Neural progenitor cell (in vitro differentiated cells): ENCODE measurements at regions not wholly inside any gene's neighbourhood (a gene's known extent, or its start where the extent isn't known, plus 50 kb on each side); places are given as distances from the start of the nearest gene placed in this dataset.
A peak's percentile ranks its signal among the peaks of the same experiment; 100 is the strongest.

ENCODE experiments used
- DNase-seq: peaks from one replicate; pipeline ENCODE4 v3.0.0-alpha.2; 2016; ENCODE audit warnings: low spot score
- H2AFZ ChIP-seq: fragments of 200-600 bp; sonication (generic); replicated peaks from 2 replicates; pipeline ENCODE4 v1.6.1; 2016; ENCODE audit warnings: antibody characterized with exemption
- H3F3A ChIP-seq: fragments of 200-600 bp; sonication (generic); 2 replicates; pipeline ENCODE4 v1.6.1; 2016; ENCODE audit warnings: antibody characterized with exemption, low read depth
- H3K27ac ChIP-seq: fragments of 200-600 bp; sonication (generic); 2 replicates; pipeline ENCODE4 v1.5.1; 2016; ENCODE audit warnings: mild to moderate bottlenecking
- H3K27me3 ChIP-seq: fragments of 200-600 bp; sonication (generic); 2 replicates; pipeline ENCODE4 v1.6.1; 2016; ENCODE audit warnings: mild to moderate bottlenecking, moderate library complexity
- H3K36me3 ChIP-seq: fragments of 200-600 bp; sonication (generic); 2 replicates; pipeline ENCODE4 v1.5.1; 2016
- H3K4me1 ChIP-seq: fragments of 200-600 bp; sonication (generic); 2 replicates; pipeline ENCODE4 v1.6.1; 2016; ENCODE audit warnings: mixed run types
- H3K4me2 ChIP-seq: fragments of 200-600 bp; sonication (generic); 2 replicates; pipeline ENCODE4 v1.6.1; 2016
- H3K4me3 ChIP-seq: fragments of 200-600 bp; sonication (generic); 2 replicates; pipeline ENCODE4 v1.5.1; 2016
- H3K79me2 ChIP-seq: fragments of 200-600 bp; sonication (generic); 2 replicates; pipeline ENCODE4 v1.6.1; 2016; ENCODE audit warnings: low read depth
- H3K9ac ChIP-seq: fragments of 200-600 bp; sonication (generic); 2 replicates; pipeline ENCODE4 v1.6.1; 2016
- H3K9me3 ChIP-seq: fragments of 200-600 bp; sonication (generic); 2 replicates; pipeline ENCODE4 v1.5.1; 2016; ENCODE audit warnings: low read depth
- H4K20me1 ChIP-seq: fragments of 200-600 bp; sonication (generic); 2 replicates; pipeline ENCODE4 v1.6.1; 2016; ENCODE audit warnings: low read depth
- H3K27ac Mint-ChIP-seq: 3 replicates; pipeline ENCODE4 v1.8.0; 2021; ENCODE audit warnings: mixed read lengths
- H3K27me3 Mint-ChIP-seq: 2 replicates; pipeline ENCODE4 v1.8.0; 2022; ENCODE audit warnings: low read depth, mild to moderate bottlenecking, inconsistent platforms, moderate library complexity, mixed read lengths; ENCODE audit not compliant: insufficient read depth
- H3K36me3 Mint-ChIP-seq: 3 replicates; pipeline ENCODE4 v1.8.0; 2021; ENCODE audit warnings: mixed read lengths
- H3K4me1 Mint-ChIP-seq: 3 replicates; pipeline ENCODE4 v1.8.0; 2021; ENCODE audit warnings: mixed read lengths
- H3K4me3 Mint-ChIP-seq: 3 replicates; pipeline ENCODE4 v1.8.0; 2021; ENCODE audit warnings: mild to moderate bottlenecking, moderate library complexity, mixed read lengths
- H3K9me3 Mint-ChIP-seq: 3 replicates; pipeline ENCODE4 v1.8.0; 2020; ENCODE audit warnings: mixed read lengths
- CTCF ChIP-seq: fragments of 200-600 bp; sonication (generic); IDR thresholded peaks from 2 replicates; pipeline ENCODE4 v1.5.1; 2017; ENCODE audit warnings: antibody characterized with exemption, mild to moderate bottlenecking
- EZH2 ChIP-seq: fragments of 200-600 bp; sonication (generic); IDR thresholded peaks from 2 replicates; pipeline ENCODE4 v1.6.1; 2017; ENCODE audit warnings: antibody characterized with exemption, mild to moderate bottlenecking, moderate library complexity
- EZH2phosphoT487 ChIP-seq: fragments of 200-600 bp; sonication (generic); IDR thresholded peaks from 2 replicates; pipeline ENCODE4 v1.6.1; 2017; ENCODE audit warnings: antibody characterized with exemption

GRCh38 chr4:36687681-36688080 lies 406.3 kb downstream of the DTHD1 start:
- no peak overlapping the region for H3K4me3 ChIP-seq
- H3K9me3 ChIP-seq, result no peaks in the 10 kb centered on the region
- no peaks in the 10 kb centered on the region for H3K27me3 ChIP-seq
- no peak overlapping the region for H3K9ac ChIP-seq
- no peaks in the 10 kb centered on the region for H4K20me1 ChIP-seq
- Mint-ChIP-seq H3K9me3 (peaks cover 8% of the 10 kb centered on the region), H3K36me3 (no peaks in the 10 kb centered on the region), H3K4me1 (no peaks in the 10 kb centered on the region), H3K4me3 (no peak overlapping the region), H3K27me3 (peaks cover 2% of the 10 kb centered on the region), H3K27ac (no peak overlapping the region)
- no peak overlapping the region for H2AFZ ChIP-seq
- DNase-seq, result no peak
- H3F3A ChIP-seq, result no peaks in the 10 kb centered on the region
- H3K27ac ChIP-seq, result no peak overlapping the region
- no peak for TF ChIP-seq CTCF
- H3K4me1 ChIP-seq, result no peaks in the 10 kb centered on the region
- no peaks in the 10 kb centered on the region for H3K79me2 ChIP-seq
- no peak overlapping the region for H3K4me2 ChIP-seq
- no peaks in the 10 kb centered on the region for H3K36me3 ChIP-seq

- Histone ChIP-seq H3K79me2 (no peaks in the 10 kb centered on the region), H3K9me3 (no peaks in the 10 kb centered on the region), H3K9ac (no peak overlapping the region), H4K20me1 (no peaks in the 10 kb centered on the region), H3K27me3 (no peaks in the 10 kb centered on the region), H2AFZ (no peak overlapping the region), H3K4me1 (no peaks in the 10 kb centered on the region), H3F3A (no peaks in the 10 kb centered on the region), H3K4me2 (no peak overlapping the region), H3K4me3 (no peak overlapping the region), H3K36me3 (no peaks in the 10 kb centered on the region), H3K27ac (no peak overlapping the region)
- no peaks in the 10 kb centered on the region for H3K27me3 Mint-ChIP-seq
- TF ChIP-seq CTCF (no peak), EZH2phosphoT487 (no peak), EZH2 (no peak)
- peaks cover 8% of the 10 kb centered on the region for H3K9me3 Mint-ChIP-seq
- no peak overlapping the region for H3K4me3 Mint-ChIP-seq
- H3K27ac Mint-ChIP-seq, result no peak overlapping the region
- H3K36me3 Mint-ChIP-seq, result no peaks in the 10 kb centered on the region
- no peaks in the 10 kb centered on the region for H3K4me1 Mint-ChIP-seq
- DNase-seq, result no peak
Observed at GRCh38 chr4:36692586-36692985, 411.2 kb downstream of the DTHD1 start.

GRCh38 chr4:36702245-36702644 lies 420.8 kb downstream of the DTHD1 start:
- Histone ChIP-seq H3K4me3 (no peak overlapping the region), H2AFZ (no peak overlapping the region), H3K27ac (no peak overlapping the region), H3K9ac (no peak overlapping the region), H3K36me3 (no peaks in the 10 kb centered on the region), H3F3A (no peaks in the 10 kb centered on the region), H3K4me1 (no peaks in the 10 kb centered on the region), H3K79me2 (no peaks in the 10 kb centered on the region), H3K4me2 (no peak overlapping the region), H3K27me3 (no peaks in the 10 kb centered on the region), H3K9me3 (no peaks in the 10 kb centered on the region), H4K20me1 (no peaks in the 10 kb centered on the region)
- peak overlapping the region; percentile 35 for H3K27ac Mint-ChIP-seq
- TF ChIP-seq EZH2, result no peak
- no peak for TF ChIP-seq EZH2phosphoT487
- TF ChIP-seq CTCF, result no peak
- no peak overlapping the region for H3K4me3 Mint-ChIP-seq
- DNase-seq, result no peak
- H3K9me3 Mint-ChIP-seq, result peaks cover 9% of the 10 kb centered on the region
- H3K36me3 Mint-ChIP-seq, result no peaks in the 10 kb centered on the region
- no peaks in the 10 kb centered on the region for H3K27me3 Mint-ChIP-seq
- H3K4me1 Mint-ChIP-seq, result no peaks in the 10 kb centered on the region

GRCh38 chr4:36704289-36704688 lies 422.9 kb downstream of the DTHD1 start:
- no peaks in the 10 kb centered on the region for H3K9me3 ChIP-seq
- H3K36me3 ChIP-seq, result no peaks in the 10 kb centered on the region
- no peaks in the 10 kb centered on the region for H3K4me1 Mint-ChIP-seq
- H2AFZ ChIP-seq, result no peak overlapping the region
- no peaks in the 10 kb centered on the region for H4K20me1 ChIP-seq
- H3K9ac ChIP-seq, result no peak overlapping the region
- peaks cover 9% of the 10 kb centered on the region for H3K9me3 Mint-ChIP-seq
- no peak overlapping the region for H3K27ac Mint-ChIP-seq
- no peak overlapping the region for H3K4me3 ChIP-seq
- no peak overlapping the region for H3K4me2 ChIP-seq
- no peak overlapping the region for H3K4me3 Mint-ChIP-seq
- no peaks in the 10 kb centered on the region for H3K27me3 Mint-ChIP-seq
- no peak for DNase-seq
- no peaks in the 10 kb centered on the region for H3K4me1 ChIP-seq
- H3K79me2 ChIP-seq, result no peaks in the 10 kb centered on the region
- H3K27me3 ChIP-seq, result no peaks in the 10 kb centered on the region
- no peaks in the 10 kb centered on the region for H3F3A ChIP-seq
- H3K27ac ChIP-seq, result no peak overlapping the region
- H3K36me3 Mint-ChIP-seq, result no peaks in the 10 kb centered on the region
- TF ChIP-seq EZH2 (no peak), CTCF (no peak), EZH2phosphoT487 (no peak)
